H4 (cell line): ENCODE measurements at regions not wholly inside any gene's neighbourhood (a gene's known extent, or its start where the extent isn't known, plus 50 kb on each side); places are given as distances from the start of the nearest gene placed in this dataset.
A peak's percentile ranks its signal among the peaks of the same experiment; 100 is the strongest.

Experiments used
- DNase-seq: peaks from one replicate; pipeline ENCODE4 v3.0.0-alpha.2; 2015; ENCODE audit warnings: low spot score

DNA sequence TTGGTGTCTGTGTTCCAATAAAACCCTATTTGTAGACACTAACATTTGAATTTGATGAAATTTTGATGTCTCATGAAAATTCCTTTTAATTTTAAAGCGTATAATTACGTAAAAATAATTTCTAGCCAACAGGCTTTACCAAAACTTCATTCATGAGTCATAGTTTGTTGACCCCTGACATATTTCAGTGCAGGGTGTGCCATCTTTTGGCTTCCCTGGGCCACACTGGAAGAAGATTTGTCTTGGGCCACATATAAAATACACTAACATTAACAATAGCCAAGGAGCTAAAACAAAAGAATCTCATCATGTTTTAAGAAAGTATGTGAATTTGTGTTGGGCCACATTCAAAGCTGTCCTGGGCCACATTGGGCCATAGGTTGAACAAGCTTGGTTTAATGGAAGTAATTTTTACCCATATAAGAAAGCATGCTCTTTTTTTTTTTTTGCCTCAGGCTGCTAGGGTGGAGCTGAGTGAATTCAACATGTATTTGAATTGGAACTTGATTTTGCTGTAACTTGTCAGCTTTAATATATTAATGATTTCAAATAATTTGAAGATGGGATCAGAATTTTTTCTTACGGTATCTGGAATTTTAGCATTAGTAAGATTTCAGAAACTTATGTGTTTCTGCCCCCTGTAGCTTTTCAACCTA, 267.7 kb upstream of the RGS18 start:
- no peak for DNase-seq

DNA sequence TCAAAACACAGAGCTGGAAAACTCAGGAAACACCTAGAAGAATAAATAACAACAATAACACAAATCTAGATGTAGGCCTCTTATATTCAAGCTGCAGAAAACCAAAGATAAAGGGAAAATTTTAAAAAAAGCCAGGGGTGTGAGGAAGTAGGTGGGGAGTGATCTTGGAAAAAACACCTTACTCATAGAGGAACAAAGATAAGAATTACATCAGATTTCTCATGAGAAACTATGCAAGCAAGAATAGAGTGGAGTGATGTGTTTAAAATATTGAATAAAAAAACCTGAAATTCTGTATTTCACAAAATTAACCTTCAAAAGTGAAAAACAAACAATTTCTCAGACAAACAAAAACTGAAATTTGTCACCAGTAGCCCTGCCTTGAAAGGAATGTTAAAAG, 265.5 kb upstream of the RGS18 start:
- no peak for DNase-seq

DNA sequence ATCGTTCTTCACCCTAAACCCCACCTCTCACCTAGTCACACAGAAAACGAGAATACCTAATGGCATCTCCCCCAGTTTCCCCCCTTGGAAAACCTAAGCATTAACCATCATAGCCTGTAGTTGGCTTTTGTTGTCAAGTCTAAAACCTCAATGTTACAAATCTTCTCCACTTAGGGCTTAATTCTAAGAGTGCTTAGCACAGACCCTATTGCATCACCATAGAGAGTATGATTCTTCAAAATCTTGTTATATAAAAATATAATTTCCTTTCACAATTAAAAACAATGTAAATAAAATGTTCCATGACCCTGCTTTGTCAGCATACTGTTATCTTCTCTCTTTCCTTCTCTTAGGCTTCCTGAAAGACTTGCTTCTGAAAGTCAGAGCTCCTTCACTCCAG, 263.2 kb upstream of the RGS18 start:
- no peak for DNase-seq

DNA sequence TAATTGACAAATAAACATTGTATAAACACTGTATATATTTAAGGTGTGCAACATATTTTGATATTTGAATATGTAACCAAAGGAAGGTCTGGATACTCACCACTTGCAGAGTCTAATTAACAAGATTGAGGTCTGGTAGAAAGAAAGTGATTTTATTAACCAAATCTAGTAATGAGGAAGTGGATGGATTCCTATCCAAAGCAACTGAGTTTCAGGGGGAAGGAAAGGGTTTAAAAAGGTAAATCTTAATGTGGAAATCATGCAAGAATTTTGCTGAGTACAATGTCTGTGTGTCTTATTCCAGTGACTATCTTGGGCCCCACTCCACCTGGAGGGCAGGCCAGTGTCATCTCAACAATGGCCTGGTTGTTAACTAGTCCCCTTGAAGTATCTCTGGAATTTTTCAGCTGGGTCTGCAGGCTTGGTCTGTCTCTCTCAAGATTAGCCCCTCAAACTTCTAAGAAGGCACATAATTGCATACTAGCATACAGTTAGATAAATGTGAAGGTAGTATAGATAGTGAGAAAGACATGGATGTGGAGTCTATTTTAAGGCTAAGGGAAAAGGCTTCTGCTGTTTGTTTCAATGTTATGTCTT, 262.7 kb upstream of the RGS18 start:
- DNase-seq: no peak

DNA sequence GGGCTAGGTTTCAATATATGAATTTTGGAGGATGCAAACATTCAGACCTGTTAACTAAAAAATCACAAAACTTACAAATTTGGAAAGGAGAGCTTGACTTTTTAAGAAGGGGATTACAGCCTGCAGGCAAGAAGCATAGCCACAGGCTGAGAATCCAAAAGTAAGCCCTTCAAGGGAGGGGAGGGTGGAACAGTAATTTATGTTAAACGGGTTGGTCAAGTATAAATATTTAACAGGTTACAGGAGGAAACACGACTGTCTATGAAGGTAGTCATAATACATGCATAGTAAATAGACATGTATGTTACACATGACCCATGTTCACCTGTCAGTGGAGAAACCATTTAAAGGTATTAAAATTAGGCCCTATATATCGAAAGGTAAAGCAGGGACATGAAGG, 261.1 kb upstream of the RGS18 start:
- no peak for DNase-seq

DNA sequence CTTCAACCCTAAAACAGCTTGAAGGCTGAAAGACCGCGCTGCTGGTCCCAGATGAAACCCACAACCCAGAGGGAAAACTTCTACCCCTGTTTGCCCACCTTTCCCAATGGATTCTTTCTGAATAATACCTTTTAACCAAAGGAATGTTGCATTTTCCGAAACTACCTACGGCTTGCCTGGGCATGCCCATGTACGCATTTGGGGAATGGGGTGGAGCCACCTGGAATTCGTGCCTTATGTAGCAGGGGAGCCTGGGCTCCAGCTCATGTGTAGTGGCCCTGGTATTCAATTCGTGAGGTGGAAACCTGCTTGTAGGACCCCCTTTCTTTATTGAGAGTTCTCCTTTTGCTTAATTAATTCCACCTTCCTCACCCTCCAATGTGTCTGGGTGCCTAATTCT, 256.6 kb upstream of the RGS18 start:
- no peak for DNase-seq

DNA sequence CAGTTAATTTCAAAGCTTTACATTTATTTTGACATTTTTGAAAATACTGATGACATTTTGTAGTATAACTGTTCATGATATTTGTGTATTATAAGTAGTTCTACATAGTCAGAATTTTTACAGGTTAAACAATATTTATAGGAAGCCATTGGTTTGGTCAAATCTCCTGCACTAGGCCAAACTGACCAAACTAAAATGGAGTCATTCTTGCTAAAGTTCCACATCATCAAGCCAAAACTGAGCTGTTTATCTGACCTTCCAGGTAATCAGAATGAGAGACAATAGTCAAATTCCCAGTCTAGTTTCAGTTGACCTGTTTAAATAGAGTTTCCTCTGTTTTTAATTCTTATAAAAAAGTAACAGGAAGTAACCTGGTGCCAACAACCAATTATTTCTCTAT, 253.3 kb upstream of the RGS18 start:
- DNase-seq: no peak

DNA sequence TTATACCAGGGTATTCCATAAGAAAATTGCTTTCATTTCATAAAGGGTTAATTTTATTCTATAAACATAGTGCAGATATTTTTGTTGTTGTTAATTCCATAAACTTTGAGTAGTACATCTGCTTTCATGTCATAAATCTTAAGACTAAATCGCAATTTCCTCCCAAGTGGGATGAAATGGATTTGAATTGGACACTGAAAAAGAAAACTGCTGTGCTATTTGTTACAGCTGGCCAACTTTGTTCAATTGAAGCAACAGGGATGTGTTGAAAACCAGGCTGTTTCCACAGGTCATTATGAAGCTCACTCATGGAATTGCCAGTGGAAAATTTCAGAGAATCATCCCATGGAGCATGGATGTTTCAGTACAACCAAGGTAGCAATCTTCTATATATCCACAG, 252.5 kb upstream of the RGS18 start:
- no peak for DNase-seq

DNA sequence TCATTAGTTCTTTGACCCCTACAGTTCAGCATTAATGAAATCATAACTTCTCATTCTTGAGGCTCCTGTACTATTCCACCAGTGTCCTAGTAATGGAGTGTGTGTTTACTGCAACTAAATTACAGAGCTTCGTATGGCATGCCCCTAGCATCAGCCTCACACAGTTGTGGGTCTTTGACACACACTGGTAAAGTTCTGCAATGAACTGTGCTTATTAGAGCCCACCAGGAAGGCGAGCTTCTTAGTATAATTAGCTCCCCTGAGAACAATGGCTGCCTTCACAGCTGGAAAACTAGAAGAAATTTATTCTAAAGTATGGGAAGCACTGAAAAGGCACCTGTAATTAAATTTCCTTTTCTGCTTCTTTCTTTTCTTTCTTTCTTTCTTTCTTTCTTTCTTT, 251.1 kb upstream of the RGS18 start:
- DNase-seq: no peak

DNA sequence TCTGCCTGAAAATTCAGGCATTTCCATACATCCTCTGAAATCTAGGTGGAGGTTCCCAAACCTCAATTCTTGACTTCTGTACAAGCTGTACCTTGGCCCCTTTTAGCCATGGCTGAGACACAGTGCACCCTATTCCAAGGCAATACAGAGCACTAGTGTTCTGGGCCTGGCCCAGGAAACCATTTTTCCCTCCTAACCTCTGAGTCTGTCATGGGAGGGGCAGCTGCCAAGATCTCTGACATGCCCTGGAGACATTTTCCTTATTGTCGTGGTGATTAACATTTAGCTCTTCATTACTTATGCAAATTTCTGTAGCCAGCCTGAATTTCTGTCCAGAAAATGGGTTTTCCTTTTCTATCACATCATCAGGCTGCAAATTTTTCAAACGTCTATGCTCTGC, 248.0 kb upstream of the RGS18 start:
- no peak for DNase-seq

DNA sequence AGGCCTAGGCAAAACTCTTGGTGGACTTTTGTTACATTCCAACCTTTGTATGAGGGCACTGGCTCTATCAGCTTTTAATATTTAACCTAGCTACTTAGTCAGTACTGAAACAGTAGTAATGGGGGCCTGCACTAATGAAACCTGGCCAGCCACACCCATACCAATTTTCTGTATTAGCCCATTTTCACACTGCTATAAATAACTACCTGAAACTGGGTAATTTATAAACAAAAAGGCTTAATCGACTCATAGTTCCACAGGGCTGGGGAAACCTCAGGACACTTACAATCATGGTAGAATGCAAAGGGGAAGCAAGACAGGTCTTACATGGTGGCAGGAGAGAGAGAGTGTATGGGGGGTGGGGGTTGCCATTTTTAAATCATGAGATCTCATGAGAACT, 245.7 kb upstream of the RGS18 start:
- DNase-seq: no peak

DNA sequence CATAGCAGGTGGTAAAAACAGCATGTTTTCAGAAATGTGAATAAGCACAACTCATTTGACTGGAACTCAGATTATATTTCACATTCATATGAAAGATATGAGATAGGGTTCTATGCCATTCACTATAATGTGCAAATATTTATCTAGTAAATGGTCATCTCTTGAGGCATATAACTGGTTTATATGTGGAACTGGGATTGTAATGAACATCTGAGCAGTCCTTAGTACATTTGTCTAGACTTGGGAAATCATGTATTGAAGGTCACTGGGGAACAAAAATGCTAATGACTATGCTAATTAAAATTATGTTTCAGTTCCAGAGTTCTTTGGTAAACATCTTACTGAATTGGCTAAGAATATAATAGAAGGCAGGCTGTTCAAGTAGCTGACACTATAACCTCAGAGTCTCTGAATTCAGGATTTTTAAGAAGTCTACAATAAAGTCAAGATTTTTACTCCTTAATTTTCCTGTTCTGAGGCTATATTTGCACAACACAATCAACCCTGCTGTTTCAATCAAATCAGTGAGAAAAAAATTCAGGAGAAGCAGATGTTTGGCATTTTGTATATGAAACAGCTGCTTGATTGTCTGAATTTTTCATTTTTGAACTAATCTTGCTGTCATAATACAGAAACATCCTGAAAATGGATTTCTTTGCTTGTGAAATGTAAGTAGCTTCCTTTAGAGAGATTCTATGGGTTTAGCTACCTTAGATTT, 244.8 kb upstream of the RGS18 start:
- DNase-seq: no peak

DNA sequence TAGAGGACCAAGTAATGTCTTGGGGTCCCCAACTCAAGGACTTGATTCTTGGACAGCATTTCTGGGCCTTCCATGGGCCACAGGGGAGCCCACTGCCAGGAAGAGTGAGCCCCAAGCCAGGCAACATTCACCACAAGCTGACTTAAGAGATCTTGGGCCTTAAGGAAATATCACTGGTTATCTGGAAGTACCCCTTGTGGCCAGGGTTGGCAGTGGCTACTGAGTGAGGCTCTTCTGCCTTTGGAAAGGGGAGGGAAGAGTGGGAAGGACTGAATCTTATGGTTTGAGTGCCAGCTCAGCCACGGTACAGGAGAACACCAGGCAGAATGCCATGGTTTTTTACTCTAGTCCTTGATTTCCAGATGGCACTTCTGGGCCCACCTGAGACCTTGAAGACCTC, 228.9 kb upstream of the RGS18 start:
- no peak for DNase-seq

DNA sequence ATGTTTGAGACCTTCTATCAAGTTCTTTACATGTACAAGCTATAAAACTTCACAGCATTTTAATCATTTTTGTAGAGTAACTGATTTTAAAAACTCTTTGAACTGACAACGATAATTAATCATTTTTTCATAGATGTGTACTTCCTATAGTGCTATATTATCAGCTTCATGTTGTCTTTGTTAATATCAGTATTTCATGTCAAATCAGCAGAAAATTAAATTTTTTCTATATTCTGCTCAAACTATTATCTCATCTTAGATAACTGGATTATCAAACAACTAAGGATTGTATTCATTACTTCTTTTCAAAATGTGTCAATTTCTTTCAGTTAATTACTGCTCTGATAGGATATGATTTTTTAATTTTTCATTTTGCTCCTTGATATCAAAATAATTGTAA, 214.6 kb upstream of the RGS18 start:
- DNase-seq: no peak

DNA sequence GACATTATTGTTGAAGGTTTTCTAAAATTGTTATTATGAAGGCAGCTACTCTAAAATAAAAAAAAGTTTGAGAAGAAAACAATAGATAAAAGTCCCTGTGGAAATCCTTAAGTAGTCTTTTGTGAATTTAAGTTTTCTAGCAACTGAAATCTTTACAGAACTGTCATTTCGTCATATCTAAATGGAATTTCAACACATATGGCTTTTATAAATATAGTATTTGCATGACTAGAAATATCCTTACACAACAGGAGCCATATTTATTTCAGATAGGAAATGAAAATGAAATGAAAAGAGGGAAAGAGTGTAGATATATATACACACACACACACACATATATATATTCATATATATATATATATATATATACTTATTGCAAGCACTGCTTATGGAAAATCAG, 204.7 kb upstream of the RGS18 start:
- DNase-seq: no peak

DNA sequence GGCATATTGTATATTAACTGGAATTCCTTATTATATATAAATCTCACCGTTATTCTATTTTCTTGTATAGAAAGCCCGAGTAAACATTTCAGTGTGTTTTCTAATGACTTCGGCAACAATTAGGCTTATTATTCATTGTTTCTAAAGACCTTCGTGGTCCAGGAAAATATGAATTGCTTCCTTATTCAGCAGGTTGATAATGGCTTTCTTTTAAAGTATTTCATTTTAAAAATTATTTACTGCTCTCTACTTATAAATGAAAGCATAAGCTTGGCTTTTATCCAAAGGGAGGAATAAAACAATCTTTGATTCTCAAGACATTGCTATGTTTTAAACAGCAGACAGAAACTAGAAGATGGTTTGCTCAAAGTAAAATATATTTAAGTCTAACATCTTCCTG, 198.4 kb upstream of the RGS18 start:
- DNase-seq: no peak

DNA sequence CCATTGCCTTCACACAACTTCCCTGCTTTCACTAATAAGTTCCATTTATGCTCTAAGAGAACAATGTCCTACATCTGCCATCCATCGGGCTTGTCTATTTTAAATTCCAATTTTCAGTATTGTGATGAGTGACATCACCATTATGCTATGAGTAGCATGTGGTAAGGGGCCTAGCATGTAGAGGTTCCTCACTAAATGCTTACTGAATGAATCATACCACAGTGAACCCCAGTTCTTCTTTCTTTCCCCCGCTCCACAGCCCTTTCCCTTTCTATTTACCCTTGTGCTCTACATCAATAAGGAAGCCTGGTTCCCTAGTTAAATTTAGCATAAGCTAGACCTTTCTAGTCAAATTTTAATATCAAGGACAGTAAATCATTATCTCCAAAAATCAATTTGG, 195.0 kb upstream of the RGS18 start:
- peak; percentile 6 for DNase-seq

DNA sequence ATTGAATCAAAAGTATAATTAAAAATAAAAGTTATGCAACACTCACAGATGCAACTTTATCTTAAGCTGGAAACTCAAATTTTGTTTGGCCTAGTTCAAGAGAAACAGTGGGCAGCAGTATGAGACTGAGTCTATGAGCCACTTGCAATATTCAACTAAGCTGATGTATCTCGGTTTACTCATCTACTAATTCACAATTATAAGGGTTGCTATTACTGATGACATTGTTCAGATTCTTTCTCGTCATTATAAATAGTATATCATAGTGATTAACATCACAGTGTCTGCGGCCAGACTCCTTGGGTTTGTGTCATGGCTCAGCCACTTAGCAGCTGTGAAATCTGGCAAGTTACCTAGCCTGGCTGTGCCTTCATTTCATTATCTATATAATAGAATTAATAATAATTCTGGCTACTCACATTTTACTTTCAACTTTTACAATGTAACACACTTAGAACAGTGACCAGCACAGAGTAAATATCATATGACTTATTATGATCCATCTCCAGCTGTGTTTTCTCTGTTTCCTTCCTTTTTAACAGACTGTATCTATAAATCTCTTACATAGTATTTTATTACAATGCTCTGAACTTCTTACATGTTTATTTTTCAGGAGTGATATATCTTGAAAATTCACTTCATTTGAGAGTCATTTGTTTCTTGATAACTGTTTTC, 194.3 kb upstream of the RGS18 start:
- DNase-seq: no peak

DNA sequence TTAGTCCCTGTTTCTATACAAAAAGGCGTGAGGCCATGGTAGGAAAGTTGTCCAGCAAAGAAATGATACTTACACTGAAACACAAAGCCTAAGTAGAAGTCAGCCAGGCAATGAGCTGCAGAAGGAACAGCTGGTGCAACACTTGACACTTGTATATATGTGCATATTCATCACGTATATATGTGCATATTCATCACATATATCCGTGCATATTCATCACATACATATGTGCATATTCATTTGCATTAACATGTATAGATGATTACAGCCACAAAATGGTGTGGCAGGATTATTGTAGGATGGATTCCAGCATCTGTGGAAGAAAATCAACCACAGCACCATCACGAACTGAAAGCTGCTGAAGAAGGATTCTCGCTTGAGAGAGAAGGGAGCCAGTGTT, 189.0 kb upstream of the RGS18 start:
- DNase-seq: no peak

DNA sequence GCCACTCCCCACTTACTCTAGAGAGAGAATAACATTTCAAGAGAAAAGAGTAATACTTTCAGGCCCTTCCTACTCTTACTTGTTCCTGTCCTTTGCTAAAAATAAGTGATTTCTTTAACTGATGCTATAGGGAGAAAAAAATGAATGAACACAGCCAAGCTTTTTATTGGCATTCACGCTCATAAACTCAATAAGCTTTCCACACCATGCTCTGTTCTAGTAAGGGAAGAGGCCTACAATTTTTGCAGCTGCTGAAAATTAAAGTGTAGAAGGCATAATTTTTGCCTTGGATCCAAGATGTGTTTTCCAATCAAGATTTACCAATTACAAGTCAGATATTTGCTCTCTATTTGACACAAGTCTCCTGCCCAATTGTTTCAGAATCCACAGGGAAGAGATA, 188.1 kb upstream of the RGS18 start:
- DNase-seq: no peak

DNA sequence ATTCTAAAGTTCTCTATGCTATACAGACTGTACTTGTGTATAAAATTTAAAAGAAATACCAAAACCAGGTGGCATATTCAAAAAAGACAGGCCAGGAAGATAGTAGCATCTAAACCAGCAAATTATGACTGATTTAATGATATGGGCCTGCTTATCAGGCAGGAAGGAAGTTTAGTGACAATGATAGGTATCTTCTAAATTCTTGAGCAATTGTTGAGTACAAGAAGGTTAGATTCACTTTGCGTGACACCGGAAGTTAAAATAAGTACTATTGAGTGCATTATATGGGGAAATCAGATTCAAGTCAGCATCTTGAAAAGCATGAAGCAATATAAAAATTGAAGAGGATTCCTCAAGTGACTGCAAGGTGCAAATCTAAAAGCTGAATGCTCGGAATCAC, 186.8 kb upstream of the RGS18 start:
- no peak for DNase-seq

DNA sequence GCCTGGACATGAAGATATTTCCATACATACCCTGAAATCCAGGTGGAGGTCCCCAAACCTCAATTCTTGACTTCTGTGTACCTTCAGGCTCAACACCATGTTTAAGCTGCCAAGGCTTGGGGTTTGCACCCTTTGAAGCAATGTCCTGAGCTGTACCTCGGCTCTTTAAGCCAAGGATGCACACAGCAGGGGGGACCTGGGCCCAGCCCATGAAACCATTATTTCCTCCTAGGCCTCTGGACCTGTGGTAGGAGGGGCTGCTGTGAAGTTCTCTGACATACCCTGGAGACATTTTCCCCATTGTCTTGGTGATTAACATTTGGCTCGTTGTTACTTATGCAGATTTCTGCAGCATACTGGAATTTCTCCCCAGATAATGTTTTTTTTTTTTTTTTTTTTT, 184.3 kb upstream of the RGS18 start:
- no peak for DNase-seq

DNA sequence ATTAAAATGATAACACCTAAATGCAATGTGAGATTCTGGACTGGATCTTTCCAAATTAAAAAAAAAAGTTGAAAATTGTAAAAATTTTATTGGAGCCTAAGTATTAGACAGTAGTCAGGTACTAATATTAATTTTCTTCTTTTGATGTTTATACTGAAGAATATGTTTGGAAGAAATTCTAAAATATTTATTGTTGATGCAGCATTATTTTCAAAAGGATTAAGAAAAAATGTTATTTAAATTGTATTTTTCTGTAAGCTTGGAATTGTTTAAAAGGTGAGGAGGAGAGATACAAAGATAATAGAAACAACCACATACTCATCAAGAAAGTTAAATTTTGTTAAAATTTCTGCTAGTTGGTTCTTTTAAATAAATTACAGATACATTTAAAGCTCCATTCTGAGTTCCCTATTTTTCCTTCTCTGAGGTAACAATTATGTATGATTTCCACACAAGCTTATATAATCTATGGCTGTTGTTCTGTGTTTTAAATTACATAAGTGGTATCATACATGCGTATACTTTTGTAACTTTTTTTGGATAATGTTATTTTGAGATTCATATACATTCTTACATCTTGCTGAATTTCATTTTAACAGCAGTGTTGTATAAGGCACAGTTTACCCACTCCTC, 180.3 kb upstream of the RGS18 start:
- no peak for DNase-seq
